NOMO-1 (cell line): ENCODE measurements at regions not wholly inside any gene's neighbourhood (a gene's known extent, or its start where the extent isn't known, plus 50 kb on each side); places are given as distances from the start of the nearest gene placed in this dataset.
"Not testable (repeated sequence)": the region's sequence is repeated elsewhere in the genome, so short reads cannot be mapped to it uniquely, and the experiment has no call there.

Experiments used
- DNase-seq, 2 experiments: peaks; one replicate each; lab custom pipeline; 2025; ENCODE audit not compliant: unreplicated experiment in 2 of 2; lab: John Stamatoyannopoulos, UW

DNA sequence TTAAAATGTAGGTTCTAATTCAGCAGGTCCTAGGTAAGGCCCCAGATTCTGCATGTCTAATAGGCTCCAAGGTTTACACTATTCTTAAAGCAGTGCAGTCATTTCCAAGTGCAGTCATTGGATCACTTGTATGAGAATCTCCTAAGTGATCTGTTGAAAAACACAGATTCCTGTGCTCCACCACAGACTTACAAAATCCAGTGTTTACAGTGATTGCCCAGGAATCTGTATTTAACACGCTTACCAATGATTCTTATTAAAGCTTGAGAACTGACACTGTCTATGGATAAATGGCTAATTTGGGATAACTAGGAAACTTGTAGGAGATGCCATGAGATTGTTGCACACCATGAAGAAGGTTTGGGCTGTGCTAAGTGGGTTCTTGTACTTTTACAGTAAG, 104.6 kb upstream of the PLEKHG1 start:
- no peak for DNase-seq

DNA sequence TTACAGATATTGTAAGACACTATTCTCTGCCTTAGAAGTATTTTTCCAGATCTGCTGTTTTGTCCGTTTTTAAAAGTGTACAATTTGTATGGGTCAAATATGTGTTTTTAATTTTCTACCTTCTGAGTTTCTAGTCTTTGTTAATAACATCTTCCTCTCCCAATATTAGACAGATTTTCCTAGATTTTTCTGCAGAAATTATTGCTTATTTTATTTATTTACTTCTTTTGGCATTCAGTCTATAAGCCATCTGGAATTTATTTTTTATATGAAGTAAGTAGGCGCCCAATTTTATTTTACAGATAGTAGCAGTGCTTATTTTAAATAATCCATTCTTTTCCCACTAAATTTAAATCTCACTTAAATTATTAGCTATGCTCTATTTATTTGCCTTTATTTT, 103.1 kb upstream of the PLEKHG1 start:
- no peak for DNase-seq

DNA sequence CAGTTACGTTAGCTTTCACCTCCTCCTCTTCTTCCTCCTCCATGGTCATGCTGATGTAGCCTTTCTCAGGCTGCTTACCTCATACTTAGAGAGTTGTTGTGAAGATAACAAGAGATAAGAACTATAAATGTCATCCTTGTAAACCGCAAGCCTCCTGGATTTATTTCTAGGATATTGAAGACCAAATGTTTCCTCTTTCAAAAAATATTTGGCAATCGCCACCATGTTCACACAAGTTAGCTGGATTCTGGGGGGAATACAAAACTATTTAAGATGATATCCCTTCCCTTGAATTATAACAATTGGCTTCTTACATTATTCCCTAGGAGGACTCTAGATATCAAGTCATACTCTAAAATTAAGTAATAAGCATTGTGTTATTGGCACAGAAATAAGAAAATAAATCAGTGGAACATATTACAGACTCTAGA, 99.8 kb upstream of the PLEKHG1 start:
- no peak for DNase-seq

DNA sequence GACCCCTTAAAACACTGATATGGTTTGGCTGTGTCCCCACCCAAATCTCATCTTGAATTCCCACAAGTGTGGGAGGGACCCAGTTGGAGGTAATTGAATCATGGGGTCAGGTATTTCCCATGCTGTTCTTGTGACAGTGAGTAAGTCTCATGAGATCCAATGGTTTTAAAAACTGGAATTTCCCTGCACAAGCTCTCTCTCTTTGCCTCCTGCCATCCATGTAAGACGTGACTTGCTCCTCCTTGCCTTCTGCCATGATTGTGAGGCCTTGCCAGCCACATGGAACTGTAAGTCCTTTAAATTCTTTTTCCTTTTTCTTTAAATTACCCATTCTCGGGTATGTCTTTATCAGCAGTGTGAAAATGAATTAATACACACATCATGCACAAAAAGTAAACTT, 99.1 kb upstream of the PLEKHG1 start:
- not testable (repeated sequence) for DNase-seq

DNA sequence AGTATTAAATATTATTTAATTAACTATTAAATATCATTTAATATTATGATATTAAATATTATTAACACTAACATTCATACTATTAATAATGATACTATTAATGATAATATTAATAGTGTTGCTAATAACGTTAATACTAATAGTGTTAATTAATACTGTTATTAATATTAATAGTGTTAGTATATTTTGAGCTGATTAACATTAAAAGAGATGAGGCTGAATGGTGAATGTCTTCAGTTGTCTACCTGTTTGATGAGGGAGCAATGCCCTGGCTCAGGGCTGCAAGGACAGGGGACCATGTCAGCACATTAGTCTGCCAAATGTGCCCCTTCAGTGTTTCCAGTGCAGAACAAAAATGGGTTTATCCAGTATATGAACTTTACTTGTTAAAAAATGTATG, 96.6 kb upstream of the PLEKHG1 start:
- DNase-seq = no peak

DNA sequence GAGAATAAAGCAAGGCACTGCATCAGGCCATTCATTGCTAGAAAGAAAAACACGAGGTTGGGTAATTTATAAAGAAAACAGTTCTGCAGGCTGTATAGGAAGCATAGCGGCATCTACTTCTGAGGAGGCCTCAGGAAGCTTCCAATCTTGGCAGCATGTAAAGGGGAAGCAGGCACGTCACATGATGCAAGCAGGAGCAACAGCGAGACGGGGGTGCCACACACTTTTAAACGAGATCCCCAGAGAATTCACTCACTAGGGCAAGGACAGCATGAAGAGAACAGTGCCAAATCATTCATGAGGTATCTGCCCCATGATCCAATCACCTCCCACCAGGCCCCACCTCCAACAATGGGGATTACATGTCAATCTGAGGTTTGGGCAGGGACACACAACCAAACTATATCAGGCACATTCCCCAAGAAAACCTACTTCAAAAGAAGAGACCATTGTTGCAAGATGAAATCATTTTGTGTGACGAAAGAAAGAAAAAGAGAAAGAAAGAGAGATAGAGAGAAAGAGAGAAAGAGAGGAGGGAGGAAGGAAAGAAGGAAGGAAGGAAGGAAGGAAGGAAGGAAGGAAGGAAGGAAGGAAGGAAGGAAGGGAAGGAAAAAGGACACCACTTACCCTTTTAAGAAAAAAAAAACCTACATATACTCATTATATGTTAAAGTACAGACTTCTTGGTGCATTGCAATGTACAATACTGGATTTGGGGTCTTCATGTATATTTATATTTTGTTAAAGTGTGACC, 95.9 kb upstream of the PLEKHG1 start:
- DNase-seq = no peak

DNA sequence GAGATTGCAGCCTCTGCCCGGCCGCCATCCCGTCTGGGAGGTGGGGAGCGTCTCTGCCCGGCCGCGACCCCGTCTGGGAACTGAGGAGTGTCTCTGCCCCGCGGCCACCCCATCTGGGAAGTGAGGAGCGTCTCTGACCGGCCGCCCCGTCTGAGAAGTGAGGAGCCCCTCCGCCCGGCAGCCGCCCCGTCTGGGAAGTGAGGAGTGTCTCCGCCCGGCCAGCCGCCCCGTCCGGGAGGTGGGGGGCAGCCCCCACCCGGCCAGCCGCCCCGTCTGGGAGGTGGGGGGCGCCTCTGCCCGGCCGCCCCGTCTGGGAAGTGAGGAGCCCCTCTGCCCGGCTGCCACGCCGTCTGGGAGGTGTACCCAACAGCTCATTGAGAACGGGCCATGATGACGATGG, 92.3 kb upstream of the PLEKHG1 start:
- DNase-seq = not testable (repeated sequence)

DNA sequence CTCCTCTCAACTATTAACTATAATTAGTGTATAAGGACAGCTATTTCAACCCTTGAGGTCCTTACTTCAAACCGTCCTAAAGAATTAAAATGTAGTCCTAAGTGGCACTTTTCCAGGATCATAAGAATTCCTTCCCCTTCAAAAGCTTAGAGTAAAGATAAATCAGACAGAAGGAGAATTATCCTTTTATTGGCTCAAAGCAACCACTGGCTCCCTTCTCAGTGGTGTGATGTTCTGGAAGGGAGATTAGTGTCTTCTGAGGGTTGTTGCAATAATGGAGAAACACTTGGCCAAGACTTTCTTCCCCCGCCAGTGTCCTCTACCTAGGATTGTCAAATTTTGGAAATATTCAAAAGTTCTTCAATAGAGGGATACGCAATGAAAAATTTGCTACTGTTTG, 89.1 kb upstream of the PLEKHG1 start:
- DNase-seq = no peak

DNA sequence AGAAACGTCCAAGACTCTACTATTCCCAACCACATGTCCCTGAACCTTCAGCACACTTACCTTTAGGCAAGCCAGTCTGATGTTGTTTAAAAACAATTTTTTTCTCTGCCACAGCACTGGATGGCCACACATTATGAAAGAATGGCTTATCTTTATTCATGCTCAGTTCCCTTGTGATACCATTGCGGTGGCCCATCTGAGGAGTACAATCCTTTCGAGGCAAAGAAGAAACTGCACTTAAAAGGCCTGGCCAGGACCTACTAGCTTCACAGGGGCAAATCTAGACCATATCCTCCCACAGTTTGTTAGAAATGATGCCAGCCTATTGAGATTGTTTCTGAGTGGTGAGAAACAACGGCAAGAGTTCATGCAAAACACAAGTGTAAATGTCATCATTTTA, 88.4 kb upstream of the PLEKHG1 start:
- no peak for DNase-seq

DNA sequence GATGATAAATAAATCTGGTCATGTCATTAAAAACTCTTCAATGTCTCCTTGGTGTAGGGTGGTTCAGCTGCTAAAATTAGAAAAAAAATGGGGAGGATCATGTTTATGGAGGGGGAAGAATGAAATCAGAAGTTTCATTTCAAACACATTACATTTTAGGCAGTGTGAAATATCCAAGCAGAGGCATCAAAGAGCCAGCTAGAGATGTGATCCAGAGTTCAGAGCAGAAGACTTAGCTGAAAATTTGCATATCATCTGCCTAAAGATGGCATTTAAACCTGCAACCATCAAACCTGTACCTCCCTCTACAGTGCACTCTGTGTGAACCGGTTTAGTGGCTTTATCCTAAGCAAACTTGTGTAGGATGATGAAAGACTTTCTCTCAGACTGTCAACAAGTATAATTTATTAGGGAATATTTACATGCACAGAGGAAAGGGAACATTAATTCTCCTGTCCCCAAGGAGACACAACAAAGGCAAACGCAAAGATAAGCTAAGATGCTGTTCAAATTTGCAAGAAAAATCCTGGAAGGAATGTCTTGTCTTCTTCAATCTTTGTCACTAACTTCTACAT, 84.8 kb upstream of the PLEKHG1 start:
- no peak for DNase-seq

DNA sequence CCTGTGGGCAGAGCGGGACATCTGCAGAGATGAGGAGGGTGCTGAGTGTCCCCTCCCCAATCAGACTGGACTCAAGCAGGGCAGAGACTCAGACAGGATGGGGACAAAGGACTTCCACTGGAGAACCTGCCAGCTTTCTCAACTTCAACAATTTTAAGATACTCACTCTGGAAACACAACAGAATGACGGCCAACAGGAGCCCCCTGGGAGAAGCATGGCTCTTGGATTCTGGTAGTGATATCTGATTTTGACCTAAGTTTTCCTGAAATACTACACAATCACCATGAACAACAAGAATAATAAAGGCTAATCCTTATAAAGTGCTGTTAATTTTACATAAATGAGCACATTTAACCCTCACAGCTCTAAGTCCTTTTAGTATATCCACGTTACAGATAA, 83.5 kb upstream of the PLEKHG1 start:
- no peak for DNase-seq

DNA sequence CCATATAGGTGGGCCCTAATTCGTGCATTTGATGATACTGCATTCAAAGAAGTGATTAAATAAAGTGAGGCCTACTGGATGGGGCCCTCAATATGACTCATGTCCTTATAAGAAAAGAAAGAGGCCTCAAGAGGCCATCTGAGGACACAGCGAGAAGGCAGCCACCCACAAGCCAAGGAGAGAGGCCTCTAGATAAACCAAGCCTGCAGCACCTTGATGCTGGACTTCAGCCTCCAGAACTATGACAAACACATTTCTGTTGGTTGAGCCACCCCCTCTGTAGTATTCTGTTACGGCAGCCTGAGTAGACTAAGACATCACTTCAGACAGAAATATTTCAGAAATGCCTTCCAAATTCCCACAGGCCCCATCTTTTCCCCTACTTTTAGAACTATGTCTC, 82.5 kb upstream of the PLEKHG1 start:
- no peak for DNase-seq

DNA sequence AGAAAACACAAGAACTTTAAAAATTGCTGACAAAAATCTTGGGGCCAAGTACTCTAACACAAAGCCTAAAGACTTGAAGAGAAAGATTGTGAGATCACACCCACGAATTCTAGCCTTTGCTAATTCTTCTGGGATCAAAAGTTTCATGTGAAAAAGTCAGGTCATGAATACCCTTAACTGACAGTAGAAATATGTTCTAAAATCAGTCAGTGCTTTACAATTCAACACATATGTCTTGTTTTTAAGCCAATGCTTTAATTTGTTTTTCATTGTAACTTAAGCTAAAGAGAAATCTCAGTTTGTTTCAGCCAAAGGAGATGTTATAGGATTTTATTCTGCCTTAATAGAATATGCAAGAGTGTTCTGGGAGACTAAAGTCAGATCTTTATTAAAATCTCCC, 78.2 kb upstream of the PLEKHG1 start:
- no peak for DNase-seq

DNA sequence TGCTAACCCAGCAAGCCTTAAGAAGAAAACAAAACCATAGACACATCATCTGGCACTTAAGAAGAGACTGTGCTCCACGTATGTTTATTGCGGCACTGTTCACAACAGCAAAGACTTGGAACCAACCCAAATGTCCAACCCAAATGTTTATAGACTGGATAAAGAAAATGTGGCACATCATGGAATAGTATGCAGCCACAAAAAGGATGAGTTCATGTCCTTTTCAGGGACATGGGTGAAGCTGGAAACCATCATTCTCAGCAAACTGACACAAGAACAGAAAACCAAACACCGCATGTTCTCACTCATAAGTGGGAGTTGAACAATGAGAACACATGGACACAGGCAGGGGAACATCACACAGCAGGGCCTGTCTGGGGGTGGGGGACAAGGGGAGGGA, 76.5 kb upstream of the PLEKHG1 start:
- not testable (repeated sequence) for DNase-seq

DNA sequence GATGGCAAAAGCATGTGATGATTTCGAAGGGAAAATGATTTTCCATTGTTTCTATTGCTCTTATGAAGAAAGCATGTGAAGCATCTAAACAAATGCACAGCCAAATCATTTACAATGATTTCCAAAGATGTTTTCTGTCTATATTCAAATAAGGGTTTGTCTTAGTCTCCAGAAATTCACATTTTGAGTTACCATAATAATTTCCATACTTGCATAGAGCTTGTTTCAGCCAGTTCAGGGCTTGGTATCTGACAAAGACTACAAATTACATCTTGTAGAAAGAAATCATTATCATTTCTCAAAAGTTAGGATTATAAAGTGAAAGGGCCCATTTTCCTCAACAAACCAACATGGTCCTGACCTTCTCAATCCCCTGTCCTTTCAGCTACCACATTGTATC, 74.4 kb upstream of the PLEKHG1 start:
- no peak for DNase-seq

DNA sequence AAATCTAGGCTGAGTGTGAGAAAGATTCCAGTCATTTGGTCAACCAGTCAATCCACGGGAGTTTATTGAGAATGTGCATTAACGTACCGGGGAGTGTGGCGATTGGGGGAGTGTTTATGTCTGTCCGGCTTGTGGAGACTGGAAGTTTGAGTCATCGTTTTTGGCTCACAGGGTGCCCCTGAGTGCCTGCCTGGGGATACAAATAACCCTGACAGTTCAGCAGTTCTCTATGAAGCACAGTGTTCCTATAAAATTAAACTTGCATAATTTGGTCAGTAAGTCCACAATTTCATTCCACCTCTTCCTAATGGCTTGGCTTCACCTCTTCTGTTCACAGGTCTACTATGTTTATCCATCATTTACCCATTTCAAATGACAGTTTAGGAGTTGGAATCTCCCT, 72.6 kb upstream of the PLEKHG1 start:
- DNase-seq = no peak

DNA sequence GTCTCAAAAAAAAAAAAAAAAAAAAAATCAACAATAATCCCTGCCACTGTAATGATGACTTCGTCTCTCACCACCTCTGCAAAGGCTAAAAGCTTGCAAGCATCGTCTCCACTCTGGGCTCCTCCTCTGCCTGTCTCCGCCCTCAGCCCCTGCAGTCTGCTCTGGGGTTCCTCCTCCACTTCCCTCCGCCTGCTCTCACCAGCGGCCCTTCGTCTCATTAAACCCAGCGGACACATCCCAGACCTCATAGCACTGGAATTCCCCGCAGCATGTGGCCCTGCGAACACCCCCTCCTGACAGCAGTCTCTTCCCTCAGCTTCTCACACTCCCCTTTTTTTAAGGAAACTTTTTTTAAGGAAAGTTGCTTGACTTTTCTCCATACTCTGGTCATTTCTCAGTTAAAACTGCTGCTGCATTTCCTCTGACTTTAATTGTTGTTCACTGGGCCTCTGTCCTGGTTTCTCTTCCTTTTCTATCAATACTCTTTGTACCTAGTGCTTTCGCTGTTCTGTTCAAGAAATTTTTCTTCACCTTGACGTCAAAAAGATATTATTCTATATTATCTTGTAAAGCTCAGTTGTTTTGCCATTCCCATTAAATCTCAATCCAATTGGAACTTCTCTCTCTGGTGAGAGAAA, 70.9 kb upstream of the PLEKHG1 start:
- DNase-seq = peak; percentile 34 to 50

DNA sequence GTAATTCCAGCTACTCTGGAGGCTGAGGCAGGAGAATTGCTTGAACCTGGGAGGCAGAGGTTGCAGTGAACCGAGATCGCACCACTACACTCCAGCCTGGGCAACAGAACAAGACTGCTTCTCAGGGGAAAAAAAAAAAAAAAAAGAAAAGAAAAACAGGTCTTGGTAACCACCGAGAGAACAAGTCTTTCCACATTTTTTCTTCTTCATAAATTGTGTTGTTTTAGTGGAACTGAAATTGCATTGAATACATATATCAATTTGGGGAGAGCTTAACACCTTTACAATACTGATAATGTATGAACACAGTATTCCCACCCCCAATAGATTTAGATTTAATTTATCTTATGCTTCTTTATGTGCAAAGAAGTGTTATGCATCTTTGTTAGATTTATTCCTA, 70.0 kb upstream of the PLEKHG1 start:
- DNase-seq = no peak

DNA sequence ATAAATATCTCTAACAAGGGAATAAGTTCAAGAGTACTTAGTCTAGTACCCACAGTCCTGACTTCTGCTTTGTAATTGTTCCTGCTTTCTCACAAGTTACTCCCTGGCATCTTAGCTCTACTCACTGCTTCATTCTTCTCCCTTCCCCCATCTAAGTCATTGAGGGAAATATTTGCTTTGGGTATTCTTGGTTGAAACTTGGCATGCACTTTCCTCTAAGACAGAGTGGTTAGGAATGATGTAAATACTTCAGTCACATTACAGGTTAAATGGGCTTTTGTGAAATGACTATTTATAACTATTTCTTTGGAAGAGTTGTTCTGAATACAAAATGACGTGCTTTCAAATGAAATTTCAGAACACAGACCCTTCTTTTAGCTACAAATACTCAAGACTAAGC, 67.7 kb upstream of the PLEKHG1 start:
- no peak for DNase-seq

DNA sequence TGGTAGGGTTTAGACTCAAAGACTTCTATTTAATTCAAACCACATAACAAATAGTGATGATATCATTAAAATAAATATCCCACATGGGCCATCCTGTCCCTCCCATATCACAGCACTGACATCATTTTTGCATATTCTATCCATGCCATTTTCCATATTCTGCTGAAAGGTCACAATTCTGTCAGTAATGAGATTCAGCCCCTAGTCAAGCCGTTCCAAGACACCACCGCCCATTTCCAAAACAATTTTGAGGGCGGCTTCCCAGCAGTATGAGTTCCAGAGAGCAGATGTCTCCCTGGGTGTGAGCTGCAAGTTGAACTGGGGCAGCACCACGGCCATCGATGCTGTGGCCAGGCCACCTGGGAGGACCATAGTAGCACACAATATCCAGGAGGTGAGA, 65.1 kb upstream of the PLEKHG1 start:
- no peak for DNase-seq

DNA sequence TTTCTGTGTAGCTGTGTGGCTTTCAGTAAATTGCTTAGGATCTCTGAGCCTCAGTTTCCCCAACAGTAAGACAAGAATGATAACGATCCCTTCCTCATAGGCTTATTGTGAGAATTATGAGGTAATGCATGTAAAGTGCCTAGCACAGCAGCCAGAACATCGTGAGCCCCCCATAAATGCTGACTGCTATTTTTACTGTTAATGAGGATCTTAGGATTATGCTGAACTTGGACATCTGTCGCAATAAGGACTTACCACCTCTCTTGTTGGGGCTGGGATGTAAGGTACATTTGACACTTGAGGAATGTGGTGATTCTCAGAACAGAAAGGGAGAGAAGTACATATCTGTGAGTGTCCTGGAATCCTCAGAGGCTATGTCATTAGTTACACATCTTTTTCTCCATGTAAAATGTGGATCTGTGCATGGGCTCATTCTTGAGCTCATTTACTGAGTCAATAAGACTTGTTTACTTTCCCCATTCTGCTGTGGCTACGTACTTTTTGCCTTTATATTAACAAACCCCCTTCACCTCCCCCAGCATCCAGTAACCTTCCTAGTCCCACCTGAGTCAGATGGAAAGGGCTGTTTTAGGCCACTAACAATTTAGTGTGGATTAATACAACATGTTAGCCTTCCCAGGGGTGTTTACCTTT, 64.4 kb upstream of the PLEKHG1 start:
- DNase-seq = no peak

DNA sequence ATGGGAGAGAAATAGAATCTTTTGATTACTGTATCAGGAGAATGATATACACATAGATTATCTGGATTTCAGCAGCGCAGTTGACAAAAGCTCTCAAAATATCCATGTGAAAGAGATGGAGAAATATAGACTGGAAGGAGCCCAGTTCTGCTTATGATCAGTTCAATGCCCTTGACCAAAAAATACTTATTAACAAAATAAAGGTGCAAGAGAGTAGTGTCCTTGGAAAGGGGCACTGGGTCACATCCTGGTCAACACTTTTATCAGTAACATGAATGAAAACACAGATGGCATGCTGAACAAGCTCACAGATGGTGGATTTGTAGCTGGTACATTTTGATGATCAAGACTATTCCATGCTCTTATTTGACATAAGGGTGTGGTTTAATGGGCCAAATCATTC, 63.9 kb upstream of the PLEKHG1 start:
- no peak for DNase-seq
